IMR-90 (cell line): ENCODE measurements at regions not wholly inside any gene's neighbourhood (a gene's known extent, or its start where the extent isn't known, plus 50 kb on each side); places are given as distances from the start of the nearest gene placed in this dataset.

ENCODE experiments used
- ATAC-seq: fragments of 200-7000 bp; cut with Tn5 transposase; 2 replicates; pipeline ENCODE4 v1.9.1; 2020; ENCODE audit warnings: low read depth, mild to moderate bottlenecking, moderate library complexity
- BruUV-seq: library from RNA; stranded (reverse); fragments of 400-500 nt; replicated peaks from 2 replicates; lab custom pipeline; 2021; lab: Mats Ljungman, UMichigan
- CTCF ChIA-PET: fragments of 300-600 bp; formaldehyde crosslinking; extraction: SDS; loops from one replicate; lab custom pipeline; 2021; ENCODE audit warnings: antibody characterized with exemption; lab: Yijun Ruan, JAX
- POLR2A ChIA-PET: fragments of 300-600 bp; sonication (Branson Sonifier 250); formaldehyde crosslinking; loops from one replicate; lab custom pipeline; 2022; ENCODE audit warnings: antibody characterized with exemption; ENCODE audit not compliant: unreplicated experiment; lab: Charles Lee
- DNase-seq: peaks from one replicate; pipeline ENCODE4 v3.0.0; 2013
- H2AFZ ChIP-seq: replicated peaks from 2 replicates; pipeline ENCODE3; 2013; ENCODE audit warnings: low read length, mild to moderate bottlenecking; ENCODE audit not compliant: poor library complexity
- H2AK5ac ChIP-seq: 2 replicates; pipeline ENCODE4 v1.6.1; 2013; ENCODE audit warnings: low read depth, low read length, inconsistent platforms
- H2AK9ac ChIP-seq: replicated peaks from 2 replicates; pipeline ENCODE3; 2013; ENCODE audit warnings: mild to moderate bottlenecking, low read depth, low read length, moderate library complexity; ENCODE audit not compliant: poor library complexity
- H2BK120ac ChIP-seq: 2 replicates; pipeline ENCODE4 v1.6.1; 2013; ENCODE audit warnings: low read depth, low read length, inconsistent platforms
- H2BK15ac ChIP-seq: 3 replicates; pipeline ENCODE4 v1.6.1; 2013; ENCODE audit warnings: low read depth, low read length, inconsistent platforms
- H2BK20ac ChIP-seq: 2 replicates; pipeline ENCODE4 v1.6.1; 2013; ENCODE audit warnings: low read depth, mild to moderate bottlenecking, inconsistent platforms, low read length, moderate library complexity
- H2BK5ac ChIP-seq: 2 replicates; pipeline ENCODE4 v1.6.1; 2013; ENCODE audit warnings: mild to moderate bottlenecking, low read depth, low read length, inconsistent platforms; ENCODE audit not compliant: poor library complexity, severe bottlenecking
- H3K14ac ChIP-seq: replicated peaks from 2 replicates; pipeline ENCODE4 v1.6.1; 2013; ENCODE audit warnings: low read depth, low read length, inconsistent platforms
- H3K18ac ChIP-seq: 2 replicates; pipeline ENCODE4 v1.6.1; 2013; ENCODE audit warnings: low read depth, low read length, control low read depth
- H3K23ac ChIP-seq: 2 replicates; pipeline ENCODE4 v1.6.1; 2013; ENCODE audit warnings: low read depth, low read length, inconsistent platforms
- H3K27ac ChIP-seq: 2 replicates; pipeline ENCODE4 v1.5.1; 2013; ENCODE audit warnings: mild to moderate bottlenecking, control low read depth, low read length; ENCODE audit not compliant: insufficient read depth
- H3K27me3 ChIP-seq: 2 replicates; pipeline ENCODE4 v1.6.1; 2013; ENCODE audit warnings: low read length; ENCODE audit not compliant: control insufficient read depth, insufficient read depth
- H3K36me3 ChIP-seq: 2 replicates; pipeline ENCODE4 v1.6.1; 2013; ENCODE audit warnings: low read length, mixed read lengths; ENCODE audit not compliant: control insufficient read depth, insufficient read depth
- H3K4ac ChIP-seq: 2 replicates; pipeline ENCODE4 v1.6.1; 2013; ENCODE audit warnings: low read depth, low read length, inconsistent platforms
- H3K4me1 ChIP-seq: 2 replicates; pipeline ENCODE4 v1.6.1; 2013; ENCODE audit warnings: low read length, mixed read lengths; ENCODE audit not compliant: control insufficient read depth, insufficient read depth
- H3K4me2 ChIP-seq: 2 replicates; pipeline ENCODE4 v1.6.1; 2013; ENCODE audit warnings: low read depth, mild to moderate bottlenecking, control low read depth, low read length, moderate library complexity
- H3K4me3 ChIP-seq: 2 replicates; pipeline ENCODE4 v1.5.1; 2013; ENCODE audit warnings: low read depth, mild to moderate bottlenecking, control low read depth, low read length, moderate library complexity; ENCODE audit not compliant: insufficient read depth
- H3K56ac ChIP-seq: 2 replicates; pipeline ENCODE4 v1.6.1; 2013; ENCODE audit warnings: low read length, inconsistent platforms; ENCODE audit not compliant: insufficient read depth; ENCODE audit errors: extremely low read depth
- H3K79me1 ChIP-seq, 2 experiments: 2 replicates each; pipeline ENCODE4 v1.6.1; 2013; ENCODE audit warnings: low read length in 2 of 2, inconsistent platforms in 1 of 2, low read depth in 1 of 2
- H3K9ac ChIP-seq: 2 replicates; pipeline ENCODE4 v1.6.1; 2013; ENCODE audit warnings: low read depth, low read length, control low read depth
- H3K9me1 ChIP-seq: 2 replicates; pipeline ENCODE4 v1.6.1; 2013; ENCODE audit warnings: low read length, inconsistent platforms; ENCODE audit not compliant: insufficient read depth
- H3K9me3 ChIP-seq: 2 replicates; pipeline ENCODE4 v1.6.1; 2013; ENCODE audit warnings: low read length; ENCODE audit not compliant: control insufficient read depth, insufficient read depth
- H4K20me1 ChIP-seq: 2 replicates; pipeline ENCODE4 v1.6.1; 2013; ENCODE audit warnings: low read length, inconsistent platforms; ENCODE audit not compliant: insufficient read depth
- H4K5ac ChIP-seq: 2 replicates; pipeline ENCODE4 v1.6.1; 2013; ENCODE audit warnings: mild to moderate bottlenecking, low read depth, low read length, control low read depth
- H4K8ac ChIP-seq, 2 experiments: 2 replicates each; pipeline ENCODE4 v1.6.1; 2013; ENCODE audit warnings: low read depth in 2 of 2, low read length in 2 of 2, control low read depth in 1 of 2, inconsistent platforms in 1 of 2
- H4K91ac ChIP-seq: 2 replicates; pipeline ENCODE4 v1.6.1; 2013; ENCODE audit warnings: low read depth, low read length, inconsistent platforms; ENCODE audit not compliant: insufficient read depth
- BHLHE40 ChIP-seq: fragments of 150-350 bp; IDR thresholded peaks from 2 replicates; pipeline ENCODE4 v1.6.1; 2016; ENCODE audit warnings: mild to moderate bottlenecking, low read depth, low read length
- CEBPB ChIP-seq: IDR thresholded peaks from 2 replicates; pipeline ENCODE4 v1.6.1; 2012; ENCODE audit warnings: low read depth, low read length, improper control_type of control experiment
- CHD1 ChIP-seq: IDR thresholded peaks from 2 replicates; pipeline ENCODE4 v1.6.1; 2012; ENCODE audit warnings: low read depth, low read length, improper control_type of control experiment
- CTCF ChIP-seq: conservative IDR thresholded peaks from 2 replicates; pipeline ENCODE4 v1.5.1; 2012; ENCODE audit warnings: mild to moderate bottlenecking, low read depth, low read length, improper control_type of control experiment
- ELK1 ChIP-seq: fragments of 150-350 bp; IDR thresholded peaks from 2 replicates; pipeline ENCODE4 v1.6.1; 2016; ENCODE audit warnings: low read depth, mild to moderate bottlenecking, low read length, moderate library complexity, borderline replicate concordance
- FOS ChIP-seq: fragments of 150-350 bp; IDR thresholded peaks from 2 replicates; pipeline ENCODE4 v1.6.1; 2016; ENCODE audit warnings: low read depth, low read length
- MAFK ChIP-seq: IDR thresholded peaks from 2 replicates; pipeline ENCODE4 v1.6.1; 2012; ENCODE audit warnings: low read depth, low read length, improper control_type of control experiment
- MAZ ChIP-seq: IDR thresholded peaks from 2 replicates; pipeline ENCODE4 v1.6.1; 2012; ENCODE audit warnings: low read depth, mild to moderate bottlenecking, low read length, improper control_type of control experiment, moderate library complexity, borderline replicate concordance
- MXI1 ChIP-seq: IDR thresholded peaks from 2 replicates; pipeline ENCODE4 v1.6.1; 2012; ENCODE audit warnings: low read depth, mild to moderate bottlenecking, low read length, moderate library complexity, borderline replicate concordance
- NFE2L2 ChIP-seq: fragments of 150-350 bp; IDR thresholded peaks from 2 replicates; pipeline ENCODE4 v1.6.1; 2016; ENCODE audit warnings: low read depth, mild to moderate bottlenecking, low read length
- POLR2A ChIP-seq: IDR thresholded peaks from 2 replicates; pipeline ENCODE4 v1.6.1; 2012; ENCODE audit warnings: mild to moderate bottlenecking, low read depth, low read length
- RAD21 ChIP-seq: IDR thresholded peaks from 2 replicates; pipeline ENCODE4 v1.6.1; 2012; ENCODE audit warnings: low read length, improper control_type of control experiment
- RCOR1 ChIP-seq: IDR thresholded peaks from 2 replicates; pipeline ENCODE4 v1.6.1; 2012; ENCODE audit warnings: mild to moderate bottlenecking, low read length, improper control_type of control experiment; ENCODE audit not compliant: insufficient replicate concordance
- RFX5 ChIP-seq: IDR thresholded peaks from 2 replicates; pipeline ENCODE4 v1.8.0; 2012; ENCODE audit warnings: low read depth, mild to moderate bottlenecking, low read length, moderate library complexity
- SMC3 ChIP-seq: fragments of 150-350 bp; IDR thresholded peaks from 2 replicates; pipeline ENCODE4 v1.6.1; 2016; ENCODE audit warnings: low read depth, mild to moderate bottlenecking, antibody characterized with exemption, low read length, moderate library complexity
- WGBS, 2 experiments: methylation state at CpG; one replicate each; pipeline versions ENCODE4 v1.1.5 to v1.1.7; 2013; ENCODE audit warnings: missing lambda C conversion rate in 2 of 2; ENCODE audit not compliant: insufficient read length in 1 of 2; ENCODE audit errors: extremely low coverage in 2 of 2; 5-methylcytosine and 5-hydroxymethylcytosine counted together
- dilution Hi-C: fragments of 300-500 bp; cut with HindIII; formaldehyde crosslinking; loops from one replicate; pipeline ENCODE4 v1.14.3; 2018; ENCODE audit warnings: low sequenced_read_pairs; ENCODE audit not compliant: unreplicated experiment
- in situ Hi-C: fragments of 300-500 bp; cut with MboI; formaldehyde crosslinking; loops from 3 replicates; pipeline ENCODE4 v1.14.3; 2019; ENCODE audit warnings: low sequenced_read_pairs, inconsistent platforms, mixed read lengths
- intact Hi-C: fragments of 100-400 bp; cut with micrococcal nuclease; formaldehyde crosslinking; loops from 2 replicates; pipeline ENCODE4 v1.10.0; 2022
- TF ChIP-seq, protein P1 (sequence below): fragments of 150-350 bp; IDR thresholded peaks from 2 replicates; pipeline ENCODE4 v1.6.1; 2017; ENCODE audit warnings: mild to moderate bottlenecking, antibody characterized with exemption, low read length, low read depth

GRCh38 chr13:31670831-31671617 is 68.3 kb upstream of the RXFP2 start:
- Histone ChIP-seq H2BK15ac (no peak overlapping the region), H2AK9ac (no peak overlapping the region), H3K9me3 (no peaks in the 10 kb centered on the region), H3K9ac (no peak overlapping the region), H3K27ac (no peak overlapping the region), H3K56ac (no peak overlapping the region), H3K4me1 (no peaks in the 10 kb centered on the region), H4K20me1 (no peaks in the 10 kb centered on the region), H3K23ac (no peak overlapping the region), H2AK5ac (no peak overlapping the region), H3K36me3 (no peaks in the 10 kb centered on the region), H3K4me3 (no peak overlapping the region), H3K18ac (no peak overlapping the region), H3K4me2 (no peak overlapping the region), H2BK120ac (no peak overlapping the region), H3K9me1 (no peaks in the 10 kb centered on the region), H3K27me3 (peaks cover 2% of the 10 kb centered on the region; the same call in 1 of the 2 replicates), H2BK20ac (no peak overlapping the region), H4K5ac (no peak overlapping the region), H3K14ac (no peak overlapping the region), H3K79me1 (no peaks in the 10 kb centered on the region), H2AFZ (no peak overlapping the region), H2BK5ac (no peak overlapping the region), H4K91ac (no peak overlapping the region), H3K4ac (no peak overlapping the region), H4K8ac (no peak overlapping the region)
- ChIA-PET POLR2A (no interaction called here), CTCF (no interaction called here)
- dilution Hi-C loops (no loop called here), in situ Hi-C loops (no loop called here), intact Hi-C loops (no loop called here)
- ATAC-seq (no peak), DNase-seq (no peak)
- no CpG with 5 or more reads among the region's 1 CpG for WGBS, 2 experiments
- TF ChIP-seq BHLHE40 (no peak), CHD1 (no peak), MAFK (no peak), MAZ (no peak), CEBPB (no peak), SMC3 (no peak), RCOR1 (no peak), POLR2A (no peak), RAD21 (no peak), FOS (no peak), RFX5 (no peak), MXI1 (no peak), CTCF (no peak), ELK1 (no peak), NFE2L2 (no peak)
- TF ChIP-seq, protein P1, sequence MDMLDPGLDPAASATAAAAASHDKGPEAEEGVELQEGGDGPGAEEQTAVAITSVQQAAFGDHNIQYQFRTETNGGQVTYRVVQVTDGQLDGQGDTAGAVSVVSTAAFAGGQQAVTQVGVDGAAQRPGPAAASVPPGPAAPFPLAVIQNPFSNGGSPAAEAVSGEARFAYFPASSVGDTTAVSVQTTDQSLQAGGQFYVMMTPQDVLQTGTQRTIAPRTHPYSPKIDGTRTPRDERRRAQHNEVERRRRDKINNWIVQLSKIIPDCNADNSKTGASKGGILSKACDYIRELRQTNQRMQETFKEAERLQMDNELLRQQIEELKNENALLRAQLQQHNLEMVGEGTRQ = no peak
- no TSS peak for BruUV-seq
